Superior temporal gyrus (tissue), 1 donor: ENCODE measurements at regions not wholly inside any gene's neighbourhood (a gene's known extent, or its start where the extent isn't known, plus 50 kb on each side); places are given as distances from the start of the nearest gene placed in this dataset.
"Not testable (repeated sequence)": the region's sequence is repeated elsewhere in the genome, so short reads cannot be mapped to it uniquely, and the experiment has no call there.

ENCODE experiments used
- DNase-seq: peaks from one replicate; pipeline ENCODE4 v3.0.0-alpha.2; 2016; ENCODE audit errors: extremely low spot score

DNA sequence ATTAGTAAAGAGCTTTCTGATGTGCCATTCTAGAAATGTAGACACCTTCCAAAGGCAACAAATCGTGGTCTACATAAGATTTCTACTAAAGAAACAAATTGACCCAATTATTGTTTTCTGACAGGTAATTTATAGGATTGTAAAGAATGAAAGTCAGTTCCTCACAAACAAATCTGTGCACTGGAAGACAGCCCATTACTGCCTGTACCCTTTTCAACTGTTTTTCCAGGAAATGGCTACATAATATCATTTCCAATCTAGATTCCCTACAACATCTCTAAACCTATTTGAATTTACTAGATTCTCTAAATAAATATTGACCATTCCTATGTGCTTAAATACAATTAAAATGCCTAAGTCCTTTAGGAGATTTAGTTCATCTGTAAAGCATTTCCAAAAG is 939.1 kb downstream of the FSCB start:
- DNase-seq: no peak

DNA sequence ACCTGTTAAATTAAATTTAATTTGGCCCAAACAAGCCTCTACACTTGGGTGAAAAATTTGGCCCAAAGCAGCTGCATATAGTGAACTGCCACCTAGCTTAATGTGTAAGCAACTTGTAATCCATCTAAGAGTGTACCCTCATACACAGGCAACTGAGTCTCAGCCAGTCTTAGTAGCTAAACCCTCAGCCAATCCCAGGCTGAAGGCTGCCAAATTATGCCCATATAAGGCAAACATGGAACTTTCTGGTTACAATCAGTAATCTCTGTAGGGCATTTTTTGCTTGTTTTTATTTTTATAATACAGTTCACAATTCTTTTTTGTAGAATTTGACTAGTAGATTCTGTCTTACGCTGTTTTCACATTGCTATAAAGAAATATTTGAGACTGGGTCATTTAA is 958.7 kb downstream of the FSCB start:
- DNase-seq: no peak

DNA sequence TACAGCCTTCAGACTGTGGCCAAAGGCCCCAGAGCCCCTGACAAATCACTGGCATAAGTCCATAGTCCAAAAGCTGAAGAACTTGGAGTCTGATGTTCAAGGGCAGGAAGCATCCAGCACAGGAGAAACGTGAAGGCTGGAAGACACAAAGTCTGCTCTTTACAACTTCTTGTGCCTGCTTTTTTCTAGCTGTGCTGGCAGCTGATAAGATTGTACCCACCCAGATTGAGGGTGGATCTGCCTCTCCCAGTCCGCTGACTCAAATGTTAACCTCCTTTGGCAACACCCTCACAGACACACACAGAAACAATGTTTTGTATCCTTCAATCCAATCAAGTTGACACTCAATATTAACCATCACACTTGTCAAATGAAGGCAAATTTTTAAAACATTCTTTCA is 959.5 kb downstream of the FSCB start:
- DNase-seq: not testable (repeated sequence)

DNA sequence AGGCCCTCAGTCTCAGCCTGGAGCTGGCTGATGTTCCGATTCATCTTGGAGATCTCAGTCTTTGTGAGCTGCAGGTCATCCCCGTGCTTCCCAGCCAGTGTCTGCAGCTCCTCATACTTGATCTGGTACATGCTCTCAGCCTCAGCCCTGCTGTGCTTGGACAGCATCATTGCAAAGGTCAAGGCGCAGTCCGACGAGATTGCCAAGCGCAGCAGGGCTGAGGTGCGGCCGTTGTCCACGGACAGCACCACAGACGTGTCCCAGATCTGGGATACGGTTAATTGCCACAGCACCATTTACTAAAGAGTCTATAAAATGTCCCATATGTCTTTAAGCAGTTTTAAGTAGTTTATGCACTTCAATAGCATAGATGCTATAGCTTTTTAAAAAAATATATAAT is 965.7 kb downstream of the FSCB start:
- DNase-seq: no peak

GRCh38 chr14:43540948-43541347 is 966.1 kb downstream of the FSCB start:
- DNase-seq: no peak

DNA sequence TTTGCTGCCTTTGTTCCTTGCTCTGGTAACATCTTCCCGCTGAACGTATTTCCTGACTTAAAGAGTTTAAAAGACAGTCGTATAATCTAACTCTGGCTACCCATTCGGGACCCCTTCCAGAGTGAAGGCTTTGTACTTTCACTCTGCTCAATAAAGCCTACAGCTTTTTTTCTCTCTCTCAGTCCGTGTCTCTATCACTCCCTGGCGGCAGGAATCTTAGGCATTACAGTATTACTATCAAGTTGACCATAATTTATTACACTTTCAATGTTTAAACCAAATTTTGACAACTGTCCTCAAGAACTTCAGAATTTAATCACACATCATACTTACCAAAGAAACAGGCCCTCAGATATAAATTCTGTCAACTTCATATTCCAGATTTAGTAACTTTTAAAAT is 967.9 kb downstream of the FSCB start:
- DNase-seq: no peak

GRCh38 chr14:43535231-43535838 is 971.7 kb downstream of the FSCB start:
- DNase-seq: no peak

DNA sequence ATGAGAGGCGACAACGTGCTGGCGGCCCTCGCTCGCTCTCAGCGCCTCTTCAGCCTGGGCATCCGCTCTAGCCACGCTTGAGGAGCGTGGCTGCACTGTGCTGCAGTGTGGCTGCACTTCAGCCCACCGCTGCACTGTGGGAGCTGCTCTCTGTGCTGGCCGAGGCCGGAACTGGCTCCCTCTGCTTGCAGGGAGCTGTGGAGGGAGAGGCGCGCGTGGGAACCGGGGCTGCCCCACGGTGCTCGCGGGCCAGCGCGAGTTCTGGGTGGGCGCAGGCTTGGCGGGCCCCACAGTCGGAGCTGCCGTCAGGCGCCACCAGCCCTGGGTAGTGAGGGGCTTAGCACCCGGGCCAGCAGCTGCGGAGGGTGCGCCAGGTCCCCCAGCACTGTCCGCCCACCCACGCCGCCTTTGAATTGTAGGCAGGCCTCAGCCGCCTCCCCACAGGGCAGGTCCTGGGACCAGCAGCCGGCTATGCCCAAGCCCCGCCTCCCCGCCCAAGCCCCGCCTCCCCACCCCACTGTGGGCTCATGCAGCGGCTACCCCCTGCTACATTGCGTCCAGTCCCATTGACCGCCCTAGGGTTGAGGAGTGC is 974.2 kb downstream of the FSCB start:
- no peak for DNase-seq

DNA sequence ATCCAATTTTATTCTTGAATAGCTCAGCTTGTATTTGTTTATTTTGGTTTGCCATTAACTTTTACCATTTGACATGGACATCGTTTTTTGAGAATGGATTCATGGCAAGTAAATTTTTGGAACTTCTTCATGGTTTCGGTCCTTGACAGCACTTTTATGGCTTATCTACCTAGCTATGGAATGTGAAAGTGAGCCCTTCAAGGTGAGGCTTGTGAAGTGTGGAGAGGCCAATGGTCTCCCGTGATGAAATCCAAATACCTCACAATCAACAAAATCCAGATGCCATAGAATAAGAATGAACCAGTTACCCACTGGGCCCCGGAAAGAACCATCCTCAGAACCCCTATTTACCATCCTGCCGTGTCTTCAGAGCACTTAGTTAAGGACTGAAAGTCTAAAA is 978.8 kb downstream of the FSCB start:
- DNase-seq: no peak

DNA sequence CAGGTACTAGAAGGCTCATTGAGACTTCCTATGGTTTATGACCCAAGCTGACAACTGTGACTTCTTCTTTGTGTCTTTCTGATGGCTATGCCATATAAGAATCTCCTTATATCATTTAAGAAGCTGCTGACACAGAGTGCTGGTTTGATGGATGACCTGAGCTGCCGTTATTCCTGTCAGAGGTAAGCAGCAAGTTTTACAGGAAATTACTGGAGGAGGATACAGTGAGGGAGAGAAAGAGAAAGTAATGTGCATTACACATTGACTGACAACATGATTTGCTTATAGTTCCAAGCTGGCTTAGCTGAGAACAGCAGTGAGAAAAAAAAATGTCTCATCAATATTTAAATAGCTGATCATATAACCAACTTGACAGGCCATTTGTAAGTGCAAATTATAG is 981.4 kb downstream of the FSCB start:
- no peak for DNase-seq

- DNase-seq: no peak
These were observed 984.2 kb downstream of the FSCB start for GRCh38 chr14:43522901-43523300.

- no peak for DNase-seq
These were observed 984.9 kb downstream of the FSCB start for GRCh38 chr14:43522191-43522590.

GRCh38 chr14:43503508-43503907 is 1003.6 kb downstream of the FSCB start:
- no peak for DNase-seq

- not testable (repeated sequence) for DNase-seq
These were observed 1014.7 kb downstream of the FSCB start for GRCh38 chr14:43492359-43492758.

GRCh38 chr14:43483415-43483814 is 1023.7 kb downstream of the FSCB start:
- DNase-seq: no peak

- no peak for DNase-seq
These were observed 1025.2 kb downstream of the FSCB start for GRCh38 chr14:43481864-43482263.

DNA sequence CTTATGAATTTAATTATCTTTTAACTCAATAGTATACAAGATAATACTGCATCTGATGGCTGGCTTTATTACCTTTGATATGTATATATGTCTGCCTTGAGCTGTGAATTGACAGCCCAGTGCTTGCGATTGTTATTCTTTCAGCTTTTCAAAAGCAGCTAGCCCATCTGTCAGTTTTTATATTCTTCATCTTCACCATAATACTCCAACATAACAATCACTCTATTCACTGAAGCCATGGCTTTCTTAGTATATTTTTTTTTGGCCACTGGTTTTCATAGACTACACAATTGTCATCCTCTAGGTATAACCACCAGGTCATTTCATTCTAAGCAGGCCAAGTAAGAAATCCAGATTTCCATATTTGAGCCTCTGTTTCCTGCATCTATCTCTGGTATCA is 1026.1 kb downstream of the FSCB start:
- no peak for DNase-seq

DNA sequence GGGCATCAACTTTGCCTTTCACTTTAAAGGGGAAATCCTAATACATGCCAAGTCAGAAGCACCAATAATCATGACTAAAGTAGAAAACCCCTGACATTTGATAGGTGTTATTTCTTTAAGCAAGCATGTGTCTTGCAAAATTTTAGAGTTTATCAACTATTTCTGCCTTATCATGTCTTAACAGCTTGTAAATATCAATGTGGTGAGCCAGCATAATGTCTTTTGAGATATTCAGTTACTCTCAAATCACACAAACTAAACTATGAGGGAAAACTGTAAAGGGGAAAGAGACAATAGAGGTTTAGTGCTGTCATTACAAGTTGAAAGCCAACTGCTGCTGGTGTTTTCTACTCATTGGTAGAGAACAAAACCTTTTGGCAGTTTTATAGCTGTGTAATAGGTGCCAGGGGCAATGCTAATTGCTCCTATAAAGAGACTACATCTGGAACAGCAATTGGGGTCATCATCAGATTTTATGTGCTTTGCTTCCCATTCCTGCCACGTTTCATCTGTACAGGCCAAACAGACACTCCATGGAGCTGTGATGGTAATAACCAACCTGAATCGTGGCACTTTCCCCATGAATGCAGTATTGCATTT is 1027.4 kb downstream of the FSCB start:
- DNase-seq: no peak

DNA sequence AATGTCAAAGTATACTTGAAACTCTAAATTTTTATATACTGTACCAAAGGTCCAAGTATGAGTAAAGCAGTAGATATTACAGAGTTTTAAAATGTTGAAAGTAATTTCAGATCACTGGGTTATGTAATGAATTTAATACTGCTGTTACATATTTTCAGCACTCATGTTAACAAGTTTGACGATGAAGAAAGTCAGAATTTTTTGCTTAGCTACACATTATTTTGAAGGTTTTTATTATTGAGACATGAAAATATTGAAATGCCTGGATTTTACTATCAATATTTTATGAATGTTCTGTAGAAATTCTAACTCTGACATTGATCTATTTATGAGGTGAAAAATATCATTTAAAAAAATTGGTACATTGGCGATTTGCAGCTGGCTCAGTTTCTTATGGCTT is 1030.3 kb downstream of the FSCB start:
- DNase-seq: no peak

DNA sequence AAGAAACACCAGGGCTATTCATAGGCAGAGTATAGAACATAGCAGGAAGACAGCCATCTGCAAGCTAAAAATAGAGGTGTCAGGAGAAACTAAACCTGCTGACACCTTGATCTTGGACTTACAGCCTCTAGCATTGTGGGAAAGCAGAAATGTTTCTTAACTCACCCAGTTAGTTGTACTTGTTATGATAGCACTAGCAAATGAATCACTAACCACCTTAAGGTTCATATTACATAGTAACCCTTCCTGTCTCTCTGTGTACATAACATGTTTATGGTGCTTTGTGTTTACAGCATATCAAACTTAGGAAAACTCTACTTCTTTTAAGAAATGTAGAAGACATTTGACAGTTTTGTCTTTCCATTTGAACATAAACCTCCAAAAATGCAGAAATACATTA is 1031.3 kb downstream of the FSCB start:
- DNase-seq: no peak

- no peak for DNase-seq
These were observed 1035.5 kb downstream of the FSCB start for GRCh38 chr14:43471595-43471994.

- DNase-seq: no peak
These were observed 1042.1 kb downstream of the FSCB start for GRCh38 chr14:43464968-43465367.

DNA sequence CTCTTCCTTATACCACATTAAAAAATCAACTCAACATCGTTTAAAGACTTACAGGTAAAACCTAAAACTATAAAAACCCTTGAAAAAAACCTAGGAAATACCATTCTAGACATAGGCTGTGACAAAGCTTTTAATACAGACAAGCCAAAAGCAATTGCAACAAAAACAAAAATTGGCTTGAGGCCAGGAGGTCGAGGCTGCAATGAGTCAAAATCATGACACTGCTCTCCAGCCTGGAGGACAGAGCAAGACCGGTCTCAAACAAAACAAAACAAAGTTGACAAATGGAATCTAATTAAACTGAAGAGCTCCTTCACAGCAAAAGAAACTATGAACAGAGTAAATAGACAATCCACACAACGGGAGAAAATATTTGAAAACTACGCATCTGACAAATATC is 1057.8 kb downstream of the FSCB start:
- no peak for DNase-seq

- no peak for DNase-seq
These were observed 1069.0 kb downstream of the FSCB start for GRCh38 chr14:43438056-43438455.
